HepG2 (cell line): ENCODE measurements at regions not wholly inside any gene's neighbourhood (a gene's known extent, or its start where the extent isn't known, plus 50 kb on each side); places are given as distances from the start of the nearest gene placed in this dataset.

Experiments
- ATAC-seq: fragments of 200-7000 bp; cut with Tn5 transposase; 3 replicates; pipeline ENCODE4 v1.9.1; 2020; ENCODE audit warnings: mild to moderate bottlenecking, moderate library complexity
- BruUV-seq: library from RNA; stranded (reverse); fragments of 400-500 nt; replicated peaks from 2 replicates; lab custom pipeline; 2021; lab: Mats Ljungman, UMichigan
- CTCF ChIA-PET: fragments of 300-600 bp; formaldehyde crosslinking; extraction: SDS; loops from one replicate; lab custom pipeline; 2021; ENCODE audit warnings: low total read pairs, inconsistent platforms, low intra/inter-chr PET ratio; lab: Yijun Ruan, JAX
- POLR2A ChIA-PET: fragments of 350-600 bp; sonication (Branson Sonifier 250); formaldehyde crosslinking; loops from one replicate; lab custom pipeline; 2020; ENCODE audit warnings: antibody characterized with exemption, inconsistent platforms; lab: Yijun Ruan, JAX
- DNase-seq: peaks from one replicate; pipeline ENCODE4 v3.0.0-alpha.2; 2015; ENCODE audit warnings: low spot score
- FAIRE-seq: peaks from 3 replicates; lab custom pipeline; 2011; peaks lifted over from hg19 to GRCh38; lab: Jason Lieb, UNC
- H2AFZ ChIP-seq: one replicate; pipeline ENCODE4 v1.6.1; 2011; ENCODE audit warnings: low read length, inconsistent platforms
- H3K27ac ChIP-seq: fragments of 300-600 bp; 3 replicates; pipeline ENCODE4 v1.8.0; 2011; ENCODE audit warnings: mixed run types, mild to moderate bottlenecking, mixed read lengths, low read length, inconsistent platforms; ENCODE audit not compliant: insufficient read depth; ENCODE audit errors: extremely low read length
- H3K27me3 ChIP-seq, 2 experiments: fragments of 200-600 bp in 1 of 2; 2 replicates in 1 of 2; 3 replicates in 1 of 2; pipeline versions ENCODE4 v1.6.0 to v1.8.0; 2011; ENCODE audit warnings: low read length in 2 of 2, mild to moderate bottlenecking in 2 of 2, moderate library complexity in 2 of 2, inconsistent platforms in 1 of 2; ENCODE audit not compliant: insufficient read depth in 2 of 2, control insufficient read depth in 1 of 2
- H3K36me3 ChIP-seq, 2 experiments: fragments of 200-600 bp in 1 of 2; replicated peaks in 1 of 2; 2 replicates in 1 of 2; 3 replicates in 1 of 2; pipeline versions ENCODE4 v1.5.1 to v1.8.0; 2011; ENCODE audit warnings: low read length in 2 of 2, inconsistent platforms in 1 of 2; ENCODE audit not compliant: insufficient read depth in 2 of 2, control insufficient read depth in 1 of 2
- H3K4me1 ChIP-seq: 2 replicates; pipeline ENCODE4 v1.5.1; 2012; ENCODE audit warnings: low read length, inconsistent platforms; ENCODE audit not compliant: insufficient read depth
- H3K4me2 ChIP-seq: 2 replicates; pipeline ENCODE4 v1.6.0; 2011; ENCODE audit warnings: low read depth, low read length, inconsistent platforms
- H3K4me3 ChIP-seq, 3 experiments: fragments of 200-600 bp in 1 of 3; sonication (generic), shearing (Covaris generic) in 1 of 3; replicated peaks in 1 of 3; 2 replicates each; pipeline ENCODE4 v1.5.1; 2011 to 2016; ENCODE audit warnings: low read length in 3 of 3, inconsistent platforms in 2 of 3, low read depth in 2 of 3, mild to moderate bottlenecking in 2 of 3, control low read depth in 1 of 3, mixed read lengths in 1 of 3; ENCODE audit not compliant: insufficient read depth in 1 of 3
- H3K79me2 ChIP-seq: one replicate; pipeline ENCODE4 v1.6.1; 2011; ENCODE audit warnings: low read length, inconsistent platforms; ENCODE audit not compliant: insufficient read depth
- H3K9ac ChIP-seq: 2 replicates; pipeline ENCODE4 v1.6.0; 2011; ENCODE audit warnings: mild to moderate bottlenecking, low read depth, low read length, inconsistent platforms; ENCODE audit not compliant: insufficient read depth
- H3K9me3 ChIP-seq: 2 replicates; pipeline ENCODE4 v1.5.1; 2012; ENCODE audit warnings: mild to moderate bottlenecking, low read length
- H4K20me1 ChIP-seq: 2 replicates; pipeline ENCODE4 v1.6.0; 2011; ENCODE audit warnings: inconsistent platforms, mild to moderate bottlenecking, low read length, moderate library complexity; ENCODE audit not compliant: insufficient read depth
- CHD2 ChIP-seq: IDR thresholded peaks from 2 replicates; pipeline ENCODE4 v1.6.1; 2011; ENCODE audit warnings: low read depth, low read length, improper control_type of control experiment
- GABPA ChIP-seq, 2 experiments: IDR thresholded peaks; 2 replicates each; pipeline ENCODE4 v1.6.1; 2011 to 2016; ENCODE audit warnings: low read depth in 2 of 2, low read length in 1 of 2, missing biosample characterization in 1 of 2, missing genetic modification characterization in 1 of 2
- MIER2 ChIP-seq: IDR thresholded peaks from 2 replicates; pipeline ENCODE4 v1.6.1; 2016; ENCODE audit warnings: missing biosample characterization, missing genetic modification reagents
- ONECUT2 ChIP-seq: sonication (generic); formaldehyde crosslinking; IDR thresholded peaks from 2 replicates; pipeline ENCODE4 v1.4.0; 2020; ENCODE audit warnings: missing genetic modification reagents
- PHF20 ChIP-seq: sonication (generic); formaldehyde crosslinking; IDR thresholded peaks from 2 replicates; pipeline ENCODE4 v1.5.0; 2020; ENCODE audit warnings: mild to moderate bottlenecking, missing genetic modification reagents
- RAD51 ChIP-seq: fragments of 450-650 bp; IDR thresholded peaks from 2 replicates; pipeline ENCODE4 v1.6.1; 2016; ENCODE audit warnings: borderline replicate concordance
- TBX2 ChIP-seq: sonication (generic); formaldehyde crosslinking; IDR thresholded peaks from 2 replicates; pipeline ENCODE4 v1.5.0; 2020; ENCODE audit warnings: missing genetic modification reagents, mild to moderate bottlenecking, borderline replicate concordance
- ZNF484 ChIP-seq: sonication (generic); formaldehyde crosslinking; IDR thresholded peaks from 2 replicates; pipeline ENCODE4 v1.5.1; 2020; ENCODE audit warnings: mild to moderate bottlenecking, low read depth, missing genetic modification reagents, borderline replicate concordance
- ZNF557 ChIP-seq: sonication (generic); formaldehyde crosslinking; IDR thresholded peaks from 2 replicates; pipeline ENCODE4 v1.4.0; 2020; ENCODE audit warnings: missing genetic modification reagents
- ZNF562 ChIP-seq: sonication (generic); formaldehyde crosslinking; IDR thresholded peaks from 2 replicates; pipeline ENCODE4 v1.8.0; 2022; ENCODE audit warnings: missing genetic modification reagents, borderline replicate concordance
- WGBS: methylation state at CpG from one replicate; pipeline ENCODE4 v1.1.6; 2017; ENCODE audit warnings: low lambda C conversion rate; 5-methylcytosine and 5-hydroxymethylcytosine counted together
- in situ Hi-C: cut with HindIII; loops from 2 replicates; pipeline ENCODE4 v1.10.0; 2017; ENCODE audit warnings: low pct_unique_long_range_greater_than_20kb; ENCODE audit not compliant: extremely low pct_ligation_motif_present
- intact Hi-C: fragments of 100-400 bp; cut with micrococcal nuclease; formaldehyde crosslinking; loops from one replicate; pipeline ENCODE4 v1.10.0; 2022; ENCODE audit not compliant: unreplicated experiment

DNA sequence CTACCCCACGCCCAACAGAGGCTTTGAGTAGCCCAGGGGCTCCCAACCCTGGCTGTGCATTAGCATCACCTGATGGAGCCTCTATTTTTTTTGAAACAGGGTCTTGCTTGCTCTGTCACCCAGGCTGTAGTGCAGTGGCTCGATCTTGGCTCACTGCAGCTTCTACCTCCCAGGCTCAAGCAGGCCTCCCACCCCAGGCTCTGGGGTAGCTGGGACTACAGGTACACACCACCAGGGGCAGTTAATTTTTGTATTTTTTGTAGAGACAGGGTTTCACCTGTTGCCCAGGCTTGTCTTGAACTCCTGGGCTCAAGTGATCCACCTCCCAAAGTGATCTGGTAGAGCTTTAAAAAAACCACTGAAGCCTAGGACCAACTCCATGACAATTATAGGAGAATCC lies 394.8 kb upstream of the ATP5MC3 start (continued):
- no peak for TF ChIP-seq RAD51
- TF ChIP-seq PHF20: no peak

DNA sequence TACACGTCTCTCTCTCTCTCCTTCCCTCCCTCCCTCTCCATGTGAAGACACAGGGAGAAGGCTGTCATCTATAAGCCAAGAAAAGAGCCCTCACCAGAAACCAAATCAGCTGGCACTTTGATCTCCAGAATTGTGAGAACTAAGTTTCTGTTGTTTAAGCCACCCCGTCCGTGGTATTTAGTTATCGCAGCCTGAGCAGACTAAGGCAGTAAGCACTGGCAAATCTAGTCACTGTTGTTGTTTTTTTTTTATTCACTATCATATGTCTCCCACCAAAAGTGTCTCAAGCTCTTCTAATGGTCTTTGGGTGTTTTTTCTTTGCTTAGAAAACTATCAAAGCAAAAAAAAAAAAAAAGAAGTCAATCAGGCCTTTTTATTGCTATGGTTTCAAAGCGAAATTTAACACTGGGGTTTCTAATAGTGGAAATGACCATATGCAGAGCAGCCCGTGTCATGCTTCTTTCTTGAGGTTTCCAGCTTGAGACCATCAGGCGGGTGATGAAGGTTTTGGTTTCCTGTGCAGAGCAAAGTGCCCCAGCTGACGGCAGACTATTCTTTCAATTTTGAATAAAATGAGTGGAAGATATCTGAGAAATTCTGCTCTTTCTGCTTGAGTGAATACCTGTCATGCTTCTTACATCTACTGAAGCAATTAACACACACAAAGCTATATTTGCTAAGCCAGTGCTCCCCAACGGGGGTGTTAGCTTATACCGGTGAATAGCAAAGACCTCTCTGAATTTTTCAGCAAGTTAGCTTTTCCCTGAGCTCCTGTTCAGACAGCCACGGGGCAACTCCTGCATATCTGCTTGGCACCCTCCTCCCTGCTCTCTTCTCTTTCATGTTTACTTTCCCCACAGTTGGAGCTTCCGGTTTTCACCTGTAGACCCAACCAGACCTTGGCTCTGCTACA lies 394.1 kb upstream of the ATP5MC3 start:
- TF ChIP-seq GABPA (IDR thresholded peaks at IDR 0.05; ENCODE audit: low read depth, low read length) (no peak), GABPA (CRISPR knock-in tag; IDR thresholded peaks at IDR 0.05; ENCODE audit: low read depth) (peak; percentile 26; the same call in 1 of the 2 replicates), ONECUT2 (no peak), ZNF484 (CRISPR knock-in tag) (no peak), MIER2 (CRISPR knock-in tag) (no peak), TBX2 (no peak), ZNF562 (CRISPR knock-in tag) (no peak), CHD2 (no peak), ZNF557 (CRISPR knock-in tag) (no peak)
- TF ChIP-seq, all 625 proteins: peak for 1
- in situ Hi-C loops (no loop called here), intact Hi-C loops (no loop called here)
- H3K4me3 ChIP-seq: no peak overlapping the region
- no peaks in the 10 kb centered on the region for H3K36me3 ChIP-seq
- POLR2A ChIA-PET: no interaction called here
- DNase-seq (no peak), ATAC-seq (peak; percentile 48; the same call in 2 of the 3 replicates), FAIRE-seq (no peak)
- H3K79me2 ChIP-seq: no peaks in the 10 kb centered on the region
- BruUV-seq: no TSS peak
- H4K20me1 ChIP-seq: no peaks in the 10 kb centered on the region
- no peak overlapping the region for H2AFZ ChIP-seq
- no peak overlapping the region for H3K9ac ChIP-seq
- CTCF ChIA-PET: no interaction called here
- H3K27me3 ChIP-seq: no peaks in the 10 kb centered on the region
- H3K9me3 ChIP-seq: no peaks in the 10 kb centered on the region
- H3K4me1 ChIP-seq: peaks cover 14% of the 10 kb centered on the region
- H3K27ac ChIP-seq: no peak overlapping the region
- peak overlapping the region; percentile 24; the same call in 1 of the 2 replicates for H3K4me2 ChIP-seq
- WGBS: 28% methylated on average over 12 of the region's 12 CpGs
